H9 (cell line): ENCODE measurements at regions not wholly inside any gene's neighbourhood (a gene's known extent, or its start where the extent isn't known, plus 50 kb on each side); places are given as distances from the start of the nearest gene placed in this dataset.

ENCODE experiments used
- DNase-seq: peaks from one replicate; pipeline ENCODE4 v3.0.0-alpha.2; 2017
- H2AFZ ChIP-seq: one replicate; pipeline ENCODE4 v1.6.1; 2013; ENCODE audit warnings: mild to moderate bottlenecking, low read length, control low read depth, moderate library complexity
- H2AK5ac ChIP-seq: 2 replicates; pipeline ENCODE4 v1.6.1; 2013; ENCODE audit warnings: low read length, control low read depth, mixed read lengths; ENCODE audit not compliant: insufficient read length
- H2BK120ac ChIP-seq: one replicate; pipeline ENCODE4 v1.6.1; 2013; ENCODE audit warnings: low read depth, mild to moderate bottlenecking, low read length, control low read depth, inconsistent platforms; ENCODE audit not compliant: poor library complexity, severe bottlenecking
- H2BK12ac ChIP-seq: 2 replicates; pipeline ENCODE4 v1.6.1; 2013; ENCODE audit warnings: low read length, control low read depth, mixed read lengths, low read depth; ENCODE audit not compliant: insufficient read length
- H2BK15ac ChIP-seq: 2 replicates; pipeline ENCODE4 v1.6.1; 2013; ENCODE audit warnings: low read depth, low read length, control low read depth
- H2BK20ac ChIP-seq: one replicate; pipeline ENCODE4 v1.6.1; 2013; ENCODE audit warnings: low read depth, mild to moderate bottlenecking, low read length, control low read depth, inconsistent platforms; ENCODE audit not compliant: poor library complexity, severe bottlenecking
- H2BK5ac ChIP-seq: 2 replicates; pipeline ENCODE4 v1.6.1; 2013; ENCODE audit warnings: low read length, control low read depth, mixed read lengths; ENCODE audit not compliant: insufficient read length
- H3K14ac ChIP-seq: 2 replicates; pipeline ENCODE4 v1.6.1; 2013; ENCODE audit warnings: low read length, control low read depth; ENCODE audit not compliant: insufficient read depth
- H3K18ac ChIP-seq: 2 replicates; pipeline ENCODE4 v1.6.1; 2013; ENCODE audit warnings: low read depth, mild to moderate bottlenecking, mixed read lengths, low read length, control low read depth; ENCODE audit not compliant: insufficient read length
- H3K23ac ChIP-seq: 2 replicates; pipeline ENCODE4 v1.6.1; 2013; ENCODE audit warnings: low read length, control low read depth, mixed read lengths, low read depth; ENCODE audit not compliant: insufficient read length
- H3K23me2 ChIP-seq: 2 replicates; pipeline ENCODE4 v1.6.1; 2013; ENCODE audit warnings: low read depth, mild to moderate bottlenecking, mixed read lengths, low read length, control low read depth; ENCODE audit not compliant: insufficient read length, poor library complexity, severe bottlenecking
- H3K27ac ChIP-seq: 2 replicates; pipeline ENCODE4 v1.5.1; 2013; ENCODE audit warnings: low read length, control low read depth, mixed read lengths, low read depth; ENCODE audit not compliant: insufficient read length
- H3K27me3 ChIP-seq: 2 replicates; pipeline ENCODE4 v1.6.1; 2013; ENCODE audit warnings: low read length, control low read depth, inconsistent platforms; ENCODE audit not compliant: insufficient read depth
- H3K4ac ChIP-seq: 2 replicates; pipeline ENCODE4 v1.6.1; 2013; ENCODE audit warnings: low read depth, mild to moderate bottlenecking, control low read depth, inconsistent platforms, low read length, moderate library complexity
- H3K4me1 ChIP-seq: 2 replicates; pipeline ENCODE4 v1.6.1; 2013; ENCODE audit warnings: low read length, control low read depth, inconsistent platforms; ENCODE audit not compliant: insufficient read depth
- H3K4me2 ChIP-seq: 2 replicates; pipeline ENCODE4 v1.6.1; 2013; ENCODE audit warnings: low read length, control low read depth, mixed read lengths; ENCODE audit not compliant: insufficient read length, insufficient read depth
- H3K56ac ChIP-seq: 2 replicates; pipeline ENCODE4 v1.6.1; 2013; ENCODE audit warnings: low read depth, mild to moderate bottlenecking, mixed read lengths, low read length, control low read depth; ENCODE audit not compliant: insufficient read length
- H3K79me1 ChIP-seq: 2 replicates; pipeline ENCODE4 v1.6.1; 2013; ENCODE audit warnings: low read depth, mild to moderate bottlenecking, moderate library complexity, low read length, control low read depth, inconsistent platforms; ENCODE audit not compliant: insufficient read depth, poor library complexity, severe bottlenecking
- H3K79me2 ChIP-seq: 2 replicates; pipeline ENCODE4 v1.6.1; 2013; ENCODE audit warnings: low read length, control low read depth, inconsistent platforms; ENCODE audit not compliant: insufficient read depth
- H3K9ac ChIP-seq: 2 replicates; pipeline ENCODE4 v1.6.1; 2013; ENCODE audit warnings: low read length, control low read depth, mixed read lengths; ENCODE audit not compliant: insufficient read length; ENCODE audit errors: extremely low read depth
- H3K9me3 ChIP-seq: one replicate; pipeline ENCODE4 v1.6.1; 2013; ENCODE audit warnings: low read depth, low read length, inconsistent platforms; ENCODE audit not compliant: control insufficient read depth
- H3T11ph ChIP-seq: one replicate; pipeline ENCODE4 v1.6.1; 2013; ENCODE audit warnings: mild to moderate bottlenecking, low read length, control low read depth, inconsistent platforms
- H4K20me1 ChIP-seq: one replicate; pipeline ENCODE4 v1.6.1; 2013; ENCODE audit not compliant: control insufficient read depth, insufficient read length, insufficient read depth
- H4K5ac ChIP-seq: 2 replicates; pipeline ENCODE4 v1.6.1; 2013; ENCODE audit warnings: low read depth, mild to moderate bottlenecking, mixed read lengths, low read length, control low read depth; ENCODE audit not compliant: insufficient read length
- H4K8ac ChIP-seq: replicated peaks from 2 replicates; pipeline ENCODE4 v1.6.1; 2013; ENCODE audit warnings: low read length, control low read depth, mixed read lengths, low read depth; ENCODE audit not compliant: insufficient read length
- H4K91ac ChIP-seq: 2 replicates; pipeline ENCODE4 v1.6.1; 2013; ENCODE audit warnings: low read depth, mild to moderate bottlenecking, moderate library complexity, mixed read lengths, low read length, control low read depth; ENCODE audit not compliant: insufficient read length
- H3K27ac Mint-ChIP-seq, 3 experiments: 2 replicates in 2 of 3; 3 replicates in 1 of 3; pipeline ENCODE4 v1.8.0; 2020 to 2021; ENCODE audit warnings: mixed read lengths in 3 of 3, mild to moderate bottlenecking in 1 of 3, moderate library complexity in 1 of 3
- H3K27me3 Mint-ChIP-seq: 2 replicates; pipeline ENCODE4 v1.8.0; 2021; ENCODE audit warnings: low read depth, mild to moderate bottlenecking, moderate library complexity, mixed read lengths
- H3K36me3 Mint-ChIP-seq, 3 experiments: 2 replicates in 2 of 3; 3 replicates in 1 of 3; pipeline ENCODE4 v1.8.0; 2020 to 2021; ENCODE audit warnings: low read depth in 3 of 3, mixed read lengths in 3 of 3; ENCODE audit not compliant: insufficient read depth in 1 of 3
- H3K4me1 Mint-ChIP-seq, 2 experiments: 2 replicates each; pipeline ENCODE4 v1.8.0; 2020; ENCODE audit warnings: mixed read lengths in 2 of 2
- H3K4me3 Mint-ChIP-seq, 2 experiments: 2 replicates in 1 of 2; 3 replicates in 1 of 2; pipeline ENCODE4 v1.8.0; 2020 to 2021; ENCODE audit warnings: mild to moderate bottlenecking in 2 of 2, mixed read lengths in 2 of 2, moderate library complexity in 1 of 2
- H3K9me3 Mint-ChIP-seq, 2 experiments: 2 replicates in 1 of 2; 3 replicates in 1 of 2; pipeline ENCODE4 v1.8.0; 2020; ENCODE audit warnings: mild to moderate bottlenecking in 2 of 2, mixed read lengths in 2 of 2, moderate library complexity in 1 of 2
- WGBS: extraction: QIAGEN DNeasy Blood & Tissue Kit; methylation state at CpG from one replicate; pipeline ENCODE4 v1.1.7; 2013; ENCODE audit warnings: missing lambda C conversion rate, low lambda C conversion rate, mixed read lengths; ENCODE audit not compliant: insufficient read length; ENCODE audit errors: extremely low coverage; 5-methylcytosine and 5-hydroxymethylcytosine counted together
- TF ChIP-seq, protein P1 (sequence below): fragments of 200-600 bp; sonication (generic); conservative IDR thresholded peaks from 3 replicates; pipeline ENCODE4 v1.8.0; 2021; ENCODE audit warnings: antibody characterized with exemption, mild to moderate bottlenecking

GRCh38 chr12:88437226-88437625 lies 143.0 kb downstream of the KITLG start:
- Histone ChIP-seq H4K5ac (no peak overlapping the region), H3K79me2 (no peaks in the 10 kb centered on the region), H4K8ac (no peak overlapping the region), H3K4ac (no peak overlapping the region), H3K27ac (no peak overlapping the region), H3T11ph (no peak overlapping the region), H4K20me1 (no peaks in the 10 kb centered on the region), H3K56ac (no peak overlapping the region), H3K4me1 (no peaks in the 10 kb centered on the region), H2BK20ac (no peak overlapping the region), H3K23ac (no peak overlapping the region), H3K14ac (no peak overlapping the region), H2BK15ac (no peak overlapping the region), H3K18ac (no peak overlapping the region), H3K4me2 (no peak overlapping the region), H2AFZ (no peak overlapping the region), H3K23me2 (no peaks in the 10 kb centered on the region), H4K91ac (no peak overlapping the region), H3K27me3 (no peaks in the 10 kb centered on the region), H3K79me1 (no peaks in the 10 kb centered on the region), H2BK12ac (no peak overlapping the region), H2BK5ac (no peak overlapping the region), H3K9ac (no peak overlapping the region), H3K9me3 (no peaks in the 10 kb centered on the region), H2BK120ac (no peak overlapping the region), H2AK5ac (no peak overlapping the region)
- Mint-ChIP-seq H3K27me3 (no peaks in the 10 kb centered on the region), H3K36me3 (peaks cover 0 to 4% (median 2%) of the 10 kb centered on the region in 3 experiments; a peak in 5 of 7 replicates), H3K9me3 (peaks cover 3 to 14% of the 10 kb centered on the region in 2 experiments), H3K4me1 (peaks cover 4 to 8% of the 10 kb centered on the region in 2 experiments), H3K4me3 (no peak overlapping the region), H3K27ac (no peak overlapping the region)
- TF ChIP-seq, protein P1, sequence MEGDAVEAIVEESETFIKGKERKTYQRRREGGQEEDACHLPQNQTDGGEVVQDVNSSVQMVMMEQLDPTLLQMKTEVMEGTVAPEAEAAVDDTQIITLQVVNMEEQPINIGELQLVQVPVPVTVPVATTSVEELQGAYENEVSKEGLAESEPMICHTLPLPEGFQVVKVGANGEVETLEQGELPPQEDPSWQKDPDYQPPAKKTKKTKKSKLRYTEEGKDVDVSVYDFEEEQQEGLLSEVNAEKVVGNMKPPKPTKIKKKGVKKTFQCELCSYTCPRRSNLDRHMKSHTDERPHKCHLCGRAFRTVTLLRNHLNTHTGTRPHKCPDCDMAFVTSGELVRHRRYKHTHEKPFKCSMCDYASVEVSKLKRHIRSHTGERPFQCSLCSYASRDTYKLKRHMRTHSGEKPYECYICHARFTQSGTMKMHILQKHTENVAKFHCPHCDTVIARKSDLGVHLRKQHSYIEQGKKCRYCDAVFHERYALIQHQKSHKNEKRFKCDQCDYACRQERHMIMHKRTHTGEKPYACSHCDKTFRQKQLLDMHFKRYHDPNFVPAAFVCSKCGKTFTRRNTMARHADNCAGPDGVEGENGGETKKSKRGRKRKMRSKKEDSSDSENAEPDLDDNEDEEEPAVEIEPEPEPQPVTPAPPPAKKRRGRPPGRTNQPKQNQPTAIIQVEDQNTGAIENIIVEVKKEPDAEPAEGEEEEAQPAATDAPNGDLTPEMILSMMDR = no peak
- no CpG with 5 or more reads among the region's 3 CpGs for WGBS
- no peak for DNase-seq
